ENCODE measurements at regions not wholly inside any gene's neighbourhood (a gene's known extent, or its start where the extent isn't known, plus 50 kb on each side); places are given as distances from the start of the nearest gene placed in this dataset.

DNA sequence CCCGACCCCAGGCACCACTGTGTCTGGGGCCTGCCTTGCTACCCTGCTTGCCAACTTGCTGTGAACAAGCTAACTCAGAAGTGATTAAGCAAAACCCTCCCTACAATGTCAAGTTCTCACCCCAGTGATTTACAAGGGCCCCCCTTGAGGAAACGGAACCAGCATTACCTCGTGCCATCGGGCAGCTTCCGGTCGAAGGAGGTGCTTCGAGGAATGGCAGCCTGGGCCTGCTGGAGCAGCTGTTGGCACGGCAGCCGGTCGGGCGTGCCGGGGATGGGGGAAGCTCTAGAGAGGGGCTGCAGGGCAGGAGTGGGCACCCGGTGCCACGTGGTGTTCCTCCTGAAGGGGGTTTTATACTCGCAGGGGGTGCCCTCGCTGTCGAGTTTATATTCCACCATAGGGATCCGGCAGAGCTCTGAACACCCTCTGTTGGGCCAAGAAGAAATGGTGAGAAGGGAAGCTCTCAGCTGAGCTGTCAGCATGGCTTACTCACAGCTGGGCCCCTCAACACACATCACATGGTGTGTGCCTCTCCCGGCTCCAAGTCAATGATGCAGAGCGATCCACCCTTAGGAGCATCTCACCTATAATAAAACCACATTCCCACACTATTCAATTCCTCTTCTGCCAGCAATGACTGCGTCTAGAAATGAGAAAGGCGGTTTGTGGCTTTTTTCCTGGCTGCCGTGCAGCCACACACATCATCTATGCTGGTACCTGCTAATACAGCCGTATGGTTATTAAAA, 184.4 kb downstream of the SIPA1L2 start:
- intact Hi-C loops (cut with micrococcal nuclease) (no loop called here), in situ Hi-C loops (cut with MboI) (no loop called here)
- no peaks in the 10 kb centered on the region for H4K20me1 ChIP-seq (replicated peaks; ENCODE audit: control insufficient read depth, insufficient read depth, low read length)
- no peak overlapping the region for H3K9ac ChIP-seq (ENCODE audit: insufficient read depth in 1 of 2, low read depth in 2 of 2, low read length in 2 of 2)
- BruUV-seq (replicated peaks) = no TSS peak
- ATAC-seq = no peak
- 3% methylated on average over 24 of the region's 24 CpGs for WGBS (ENCODE audit: insufficient coverage, low coverage, missing lambda C conversion rate)
- no peak for DNase-seq (ENCODE audit: extremely low read depth in 1 of 4, low spot score in 3 of 4)
- FAIRE-seq = no peak
- no peak overlapping the region for H2AFZ ChIP-seq (ENCODE audit: low read depth, low read length)
- no peak overlapping the region for H3K4me2 ChIP-seq (ENCODE audit: insufficient read depth, low read length)
- H3K36me3 ChIP-seq (ENCODE audit: control insufficient read depth, insufficient read depth, low read length) = no peaks in the 10 kb centered on the region
- H3K4me3 ChIP-seq = no peak overlapping the region
- H3K9me1 ChIP-seq (ENCODE audit: control insufficient read depth, insufficient read depth, low read length) = no peaks in the 10 kb centered on the region
- CTCF ChIA-PET (ENCODE audit: low intra/inter-chr PET ratio) = no interaction called here
- peaks cover 0 to 4% of the 10 kb centered on the region in 2 experiments; a peak in 1 of 5 replicates for H3K27me3 ChIP-seq (ENCODE audit: control insufficient read depth in 2 of 2, insufficient read depth in 2 of 2, low read length in 2 of 2)
- H3K79me2 ChIP-seq (ENCODE audit: control insufficient read depth, insufficient read depth, low read length) = no peaks in the 10 kb centered on the region
- no peak overlapping the region for H3K27ac ChIP-seq (ENCODE audit: extremely low read depth, low read depth, low read length)
- no peaks in the 10 kb centered on the region for H3K9me3 ChIP-seq (replicated peaks; ENCODE audit: control insufficient read depth, insufficient read depth, low read depth, low read length)
- POLR2A ChIA-PET = interaction anchor here (0.7 kb wide), 1 partner anchor 315 kb away, joined by 5 read pairs; no protein-coding TSS in a partner anchor
- no peaks in the 10 kb centered on the region for H3K4me1 ChIP-seq (replicated peaks in 1 of 2; ENCODE audit: control insufficient read depth in 2 of 2, insufficient read depth in 2 of 2, low read length in 2 of 2)
- TF ChIP-seq RBM15 (IDR thresholded peaks at IDR 0.05; ENCODE audit: insufficient read depth, low read length) = no peak
- no peak for TF ChIP-seq RAD21 (CRISPR knock-in tag; conservative IDR thresholded peaks at IDR 0.05 in 1 of 2, IDR thresholded peaks at IDR 0.05 in 1 of 2)
- no peak for TF ChIP-seq TBL1XR1 (IDR thresholded peaks at IDR 0.05; ENCODE audit: low read length in 2 of 2)
- no peak for TF ChIP-seq TEAD2 (tag; IDR thresholded peaks at IDR 0.05)
- TF ChIP-seq SIRT6 (IDR thresholded peaks at IDR 0.05; ENCODE audit: low read depth, low read length) = no peak
- TF ChIP-seq GABPA (tag; conservative IDR thresholded peaks at IDR 0.05; ENCODE audit: low read depth) = 0 out of 2 replicates have a peak, but pooled peaks have one; percentile 20
- no peak for TF ChIP-seq MCM3 (IDR thresholded peaks at IDR 0.05)
- TF ChIP-seq GTF2A2 (tag; IDR thresholded peaks at IDR 0.05) = no peak

All from K562 (cell line).